ENCODE measurements at regions not wholly inside any gene's neighbourhood (a gene's known extent, or its start where the extent isn't known, plus 50 kb on each side); places are given as distances from the start of the nearest gene placed in this dataset.
"Not testable (repeated sequence)": the region's sequence is repeated elsewhere in the genome, so short reads cannot be mapped to it uniquely, and the experiment has no call there.

DNA sequence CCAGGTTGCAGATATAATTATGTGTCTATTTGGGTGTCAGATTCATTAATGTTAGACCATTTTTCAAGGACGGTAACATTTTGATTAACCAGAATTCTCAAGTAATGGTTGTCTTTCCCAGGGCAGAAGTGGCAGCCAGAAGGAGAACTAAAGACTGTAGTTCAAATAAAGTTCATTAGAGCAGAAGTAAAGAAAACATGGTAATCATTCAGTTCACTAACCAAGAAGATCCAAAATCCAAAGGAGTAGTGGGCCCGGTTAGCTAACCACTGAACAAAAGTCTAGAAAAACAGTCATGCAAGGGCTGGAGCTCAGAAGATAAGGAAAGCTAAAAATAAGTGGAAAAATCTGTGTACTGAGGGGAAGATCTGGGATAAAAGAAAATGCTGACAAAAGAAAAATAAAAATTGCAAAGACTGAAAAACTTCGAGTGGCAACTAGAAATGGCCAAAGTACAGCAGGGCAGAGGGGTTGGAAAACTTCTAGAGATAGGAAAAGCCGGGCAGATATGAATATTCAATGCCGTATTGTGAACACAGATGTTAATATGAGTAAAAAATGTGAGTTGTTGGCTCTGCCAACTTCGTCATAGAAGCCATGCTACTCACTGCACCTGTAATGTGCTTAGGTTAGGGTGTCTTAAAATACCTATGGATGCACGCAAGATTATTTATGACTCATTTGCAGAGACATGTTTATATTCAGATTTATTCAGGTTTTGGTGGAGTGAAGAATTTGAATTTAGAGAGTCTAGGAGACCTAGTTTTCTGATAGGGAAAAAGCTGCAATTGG lies 925.9 kb downstream of the LTN1 start:
- Histone ChIP-seq H3K4me2 (ENCODE audit: low read length, poor library complexity, severe bottlenecking) (no peak overlapping the region), H3K4me1 (ENCODE audit: control insufficient read depth, insufficient read depth, low read depth, low read length) (peaks cover 2% of the 10 kb centered on the region), H2AK5ac (ENCODE audit: low read length, severe bottlenecking) (no peak overlapping the region), H3K18ac (ENCODE audit: low read depth in 1 of 2, low read length in 2 of 2) (no peak overlapping the region), H3K27me3 (ENCODE audit: control insufficient read depth in 1 of 2, insufficient read depth in 1 of 2, low read length in 2 of 2) (no peaks in the 10 kb centered on the region), H2BK15ac (ENCODE audit: low read depth, poor library complexity, severe bottlenecking) (no peak overlapping the region), H3K14ac (ENCODE audit: low read length in 2 of 2) (no peak overlapping the region), H3K27ac (ENCODE audit: low read length, poor library complexity, severe bottlenecking) (no peak overlapping the region), H3K4me3 (ENCODE audit: insufficient read depth in 1 of 2, low read depth in 1 of 2, low read length in 2 of 2) (no peak overlapping the region), H4K8ac (ENCODE audit: low read length) (no peak overlapping the region), H3K4ac (ENCODE audit: low read depth in 1 of 2, low read length in 2 of 2) (no peak overlapping the region), H2AFZ (ENCODE audit: low read depth, low read length) (no peak overlapping the region), H2BK12ac (ENCODE audit: low read length in 2 of 2) (no peak overlapping the region), H3K9me3 (ENCODE audit: control insufficient read depth, low read length) (no peaks in the 10 kb centered on the region), H3K23ac (ENCODE audit: low read length in 2 of 2) (no peak overlapping the region), H4K91ac (ENCODE audit: low read length) (no peak overlapping the region), H2BK120ac (ENCODE audit: low read depth, low read length) (no peak overlapping the region), H3K79me1 (replicated peaks; ENCODE audit: low read length, poor library complexity, severe bottlenecking) (no peaks in the 10 kb centered on the region), H3K36me3 (ENCODE audit: control insufficient read depth in 1 of 2, insufficient read depth in 2 of 2, low read depth in 1 of 2, low read length in 2 of 2) (no peaks in the 10 kb centered on the region), H2BK5ac (ENCODE audit: low read depth, low read length, poor library complexity, severe bottlenecking) (no peak overlapping the region), H3K9ac (ENCODE audit: low read length) (peak overlapping the region; percentile 31)
- DNase-seq: no peak
- 95% methylated on average over 7 of the region's 7 CpGs for WGBS

DNA sequence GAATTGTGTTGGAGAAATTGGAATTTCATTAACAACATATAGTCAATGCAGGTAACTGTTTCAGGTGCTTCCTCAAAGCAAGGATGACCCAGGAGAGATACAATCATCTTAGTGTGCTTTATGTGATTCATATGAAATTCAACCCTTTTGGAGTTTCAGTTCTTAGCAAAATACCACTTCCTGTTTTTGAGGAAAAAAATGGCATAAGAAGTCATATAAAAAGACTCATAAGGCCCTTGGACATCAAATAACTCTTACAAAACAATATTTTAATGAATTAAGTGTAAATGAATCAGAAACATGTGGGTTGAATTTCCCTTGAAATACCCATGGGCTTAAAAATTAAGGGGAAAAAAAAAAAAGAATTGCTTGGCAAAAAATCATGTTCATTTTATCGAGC lies 926.6 kb downstream of the LTN1 start:
- Histone ChIP-seq H3K4me2 (ENCODE audit: low read length, poor library complexity, severe bottlenecking) (no peak overlapping the region), H2AK5ac (ENCODE audit: low read length, severe bottlenecking) (no peak overlapping the region), H3K18ac (ENCODE audit: low read depth in 1 of 2, low read length in 2 of 2) (no peak overlapping the region), H4K91ac (ENCODE audit: low read length) (no peak overlapping the region), H3K79me1 (replicated peaks; ENCODE audit: low read length, poor library complexity, severe bottlenecking) (no peaks in the 10 kb centered on the region), H2BK5ac (ENCODE audit: low read depth, low read length, poor library complexity, severe bottlenecking) (no peak overlapping the region), H3K4me3 (ENCODE audit: insufficient read depth in 1 of 2, low read depth in 1 of 2, low read length in 2 of 2) (no peak overlapping the region), H3K9ac (ENCODE audit: low read length) (no peak overlapping the region), H3K27ac (ENCODE audit: low read length, poor library complexity, severe bottlenecking) (no peak overlapping the region), H3K9me3 (ENCODE audit: control insufficient read depth, low read length) (no peaks in the 10 kb centered on the region), H3K36me3 (ENCODE audit: control insufficient read depth in 1 of 2, insufficient read depth in 2 of 2, low read depth in 1 of 2, low read length in 2 of 2) (no peaks in the 10 kb centered on the region), H3K14ac (ENCODE audit: low read length in 2 of 2) (no peak overlapping the region), H2BK15ac (ENCODE audit: low read depth, poor library complexity, severe bottlenecking) (no peak overlapping the region), H2BK12ac (ENCODE audit: low read length in 2 of 2) (no peak overlapping the region), H2BK120ac (ENCODE audit: low read depth, low read length) (no peak overlapping the region), H3K23ac (ENCODE audit: low read length in 2 of 2) (no peak overlapping the region), H3K4ac (ENCODE audit: low read depth in 1 of 2, low read length in 2 of 2) (no peak overlapping the region), H4K8ac (ENCODE audit: low read length) (no peak overlapping the region), H2AFZ (ENCODE audit: low read depth, low read length) (no peak overlapping the region), H3K27me3 (ENCODE audit: control insufficient read depth in 1 of 2, insufficient read depth in 1 of 2, low read length in 2 of 2) (no peaks in the 10 kb centered on the region), H3K4me1 (ENCODE audit: control insufficient read depth, insufficient read depth, low read depth, low read length) (peaks cover 2% of the 10 kb centered on the region)
- no peak for DNase-seq
- 75% methylated on average over 1 of the region's 1 CpG for WGBS

- Histone ChIP-seq H3K4ac (ENCODE audit: low read depth in 1 of 2, low read length in 2 of 2) (no peak overlapping the region), H3K9me3 (ENCODE audit: control insufficient read depth, low read length) (no peaks in the 10 kb centered on the region), H2BK120ac (ENCODE audit: low read depth, low read length) (no peak overlapping the region), H3K14ac (ENCODE audit: low read length in 2 of 2) (no peak overlapping the region), H3K4me1 (ENCODE audit: control insufficient read depth, insufficient read depth, low read depth, low read length) (peaks cover 3% of the 10 kb centered on the region), H2AFZ (ENCODE audit: low read depth, low read length) (no peak overlapping the region), H3K36me3 (ENCODE audit: control insufficient read depth in 1 of 2, insufficient read depth in 2 of 2, low read depth in 1 of 2, low read length in 2 of 2) (no peaks in the 10 kb centered on the region), H2BK12ac (ENCODE audit: low read length in 2 of 2) (no peak overlapping the region), H2BK5ac (ENCODE audit: low read depth, low read length, poor library complexity, severe bottlenecking) (no peak overlapping the region), H3K4me3 (ENCODE audit: insufficient read depth in 1 of 2, low read depth in 1 of 2, low read length in 2 of 2) (no peak overlapping the region), H3K27ac (ENCODE audit: low read length, poor library complexity, severe bottlenecking) (no peak overlapping the region), H3K79me1 (replicated peaks; ENCODE audit: low read length, poor library complexity, severe bottlenecking) (no peaks in the 10 kb centered on the region), H4K91ac (ENCODE audit: low read length) (no peak overlapping the region), H4K8ac (ENCODE audit: low read length) (no peak overlapping the region), H3K4me2 (ENCODE audit: low read length, poor library complexity, severe bottlenecking) (no peak overlapping the region), H2AK5ac (ENCODE audit: low read length, severe bottlenecking) (no peak overlapping the region), H3K23ac (ENCODE audit: low read length in 2 of 2) (no peak overlapping the region), H2BK15ac (ENCODE audit: low read depth, poor library complexity, severe bottlenecking) (no peak overlapping the region), H3K18ac (ENCODE audit: low read depth in 1 of 2, low read length in 2 of 2) (no peak overlapping the region), H3K9ac (ENCODE audit: low read length) (no peak overlapping the region), H3K27me3 (ENCODE audit: control insufficient read depth in 1 of 2, insufficient read depth in 1 of 2, low read length in 2 of 2) (no peaks in the 10 kb centered on the region)
- DNase-seq: no peak
- WGBS: 90% methylated on average over 5 of the region's 6 CpGs
These were observed 929.1 kb downstream of the LTN1 start for GRCh38 chr21:28063241-28064216.

DNA sequence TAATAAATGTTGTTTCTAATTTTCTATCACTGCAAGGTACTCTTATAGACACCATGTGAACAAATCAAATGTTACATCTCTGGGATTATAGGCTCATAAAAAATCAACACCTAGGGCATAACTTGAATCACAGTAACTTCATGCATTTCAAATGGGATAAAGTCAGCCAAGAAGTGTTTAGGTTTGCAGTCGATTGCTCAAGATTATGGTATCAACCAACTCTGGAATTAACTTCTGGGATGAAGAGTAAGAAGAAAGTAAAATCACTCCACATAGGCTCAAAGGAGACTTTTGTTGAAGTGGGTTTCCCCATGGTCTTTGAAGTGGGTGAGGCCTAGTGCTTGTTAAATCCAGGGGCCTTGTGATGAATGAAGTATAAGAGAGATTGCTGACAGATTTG lies 939.7 kb downstream of the LTN1 start:
- not testable (repeated sequence) for H2AFZ ChIP-seq (ENCODE audit: low read depth, low read length); H2BK15ac ChIP-seq (ENCODE audit: low read depth, poor library complexity, severe bottlenecking); H3K27me3 ChIP-seq (ENCODE audit: control insufficient read depth in 1 of 2, insufficient read depth in 1 of 2, low read length in 2 of 2); H3K4me3 ChIP-seq (ENCODE audit: insufficient read depth in 1 of 2, low read depth in 1 of 2, low read length in 2 of 2); H3K9ac ChIP-seq (ENCODE audit: low read length); H2BK120ac ChIP-seq (ENCODE audit: low read depth, low read length); H3K4me2 ChIP-seq (ENCODE audit: low read length, poor library complexity, severe bottlenecking); H2BK5ac ChIP-seq (ENCODE audit: low read depth, low read length, poor library complexity, severe bottlenecking); DNase-seq; H3K14ac ChIP-seq (ENCODE audit: low read length in 2 of 2); H3K36me3 ChIP-seq (ENCODE audit: control insufficient read depth in 1 of 2, insufficient read depth in 2 of 2, low read depth in 1 of 2, low read length in 2 of 2); H4K91ac ChIP-seq (ENCODE audit: low read length); H2BK12ac ChIP-seq (ENCODE audit: low read length in 2 of 2); H4K8ac ChIP-seq (ENCODE audit: low read length); H3K18ac ChIP-seq (ENCODE audit: low read depth in 1 of 2, low read length in 2 of 2); H3K4ac ChIP-seq (ENCODE audit: low read depth in 1 of 2, low read length in 2 of 2); H3K9me3 ChIP-seq (ENCODE audit: control insufficient read depth, low read length); H3K4me1 ChIP-seq (ENCODE audit: control insufficient read depth, insufficient read depth, low read depth, low read length); H2AK5ac ChIP-seq (ENCODE audit: low read length, severe bottlenecking); H3K79me1 ChIP-seq (replicated peaks; ENCODE audit: low read length, poor library complexity, severe bottlenecking); H3K23ac ChIP-seq (ENCODE audit: low read length in 2 of 2)
- WGBS: 80% methylated on average over 1 of the region's 1 CpG
- peak overlapping the region; percentile 43 for H3K27ac ChIP-seq (ENCODE audit: low read length, poor library complexity, severe bottlenecking)
